Ishikawa (cell line): ENCODE measurements at regions not wholly inside any gene's neighbourhood (a gene's known extent, or its start where the extent isn't known, plus 50 kb on each side); places are given as distances from the start of the nearest gene placed in this dataset.

Source experiments
- CEBPB ChIP-seq: IDR thresholded peaks from 2 replicates; pipeline ENCODE4 v1.6.1; 2012
- CREB1 ChIP-seq: IDR thresholded peaks from 2 replicates; pipeline ENCODE4 v1.6.1; 2012; ENCODE audit warnings: low read depth
- EGR1 ChIP-seq: IDR thresholded peaks from 2 replicates; pipeline ENCODE4 v1.6.1; 2012
- EP300 ChIP-seq: IDR thresholded peaks from 2 replicates; pipeline ENCODE4 v1.6.1; 2012; ENCODE audit warnings: borderline replicate concordance
- FOXM1 ChIP-seq: IDR thresholded peaks from 2 replicates; pipeline ENCODE4 v1.6.1; 2012; ENCODE audit warnings: low read depth, borderline replicate concordance
- MAX ChIP-seq: IDR thresholded peaks from 2 replicates; pipeline ENCODE4 v1.6.1; 2012
- NFIC ChIP-seq: IDR thresholded peaks from 2 replicates; pipeline ENCODE4 v1.6.1; 2012
- RAD21 ChIP-seq: IDR thresholded peaks from 2 replicates; pipeline ENCODE4 v1.6.1; 2012; ENCODE audit warnings: low read depth
- REST ChIP-seq: IDR thresholded peaks from 2 replicates; pipeline ENCODE4 v1.6.1; 2012; ENCODE audit warnings: low read depth, mild to moderate bottlenecking
- TAF1 ChIP-seq: IDR thresholded peaks from 2 replicates; pipeline ENCODE4 v1.6.1; 2012; ENCODE audit warnings: low read depth, mild to moderate bottlenecking
- TCF12 ChIP-seq: IDR thresholded peaks from 2 replicates; pipeline ENCODE4 v1.6.1; 2012; ENCODE audit warnings: low read depth
- TEAD4 ChIP-seq: IDR thresholded peaks from 2 replicates; pipeline ENCODE4 v1.6.1; 2012
- USF1 ChIP-seq: IDR thresholded peaks from 2 replicates; pipeline ENCODE4 v1.6.1; 2012
- YY1 ChIP-seq: IDR thresholded peaks from 2 replicates; pipeline ENCODE4 v1.6.1; 2012; ENCODE audit warnings: low read depth
- ZBTB7A ChIP-seq: IDR thresholded peaks from 2 replicates; pipeline ENCODE4 v1.6.1; 2012; ENCODE audit warnings: low read depth

GRCh38 chr2:52000151-52000855 lies 968.4 kb upstream of the NRXN1 start:
- TF ChIP-seq YY1: no peak
- TF ChIP-seq FOXM1: no peak
- TF ChIP-seq CEBPB: no peak
- no peak for TF ChIP-seq MAX
- no peak for TF ChIP-seq USF1
- TF ChIP-seq REST: no peak
- TF ChIP-seq NFIC: no peak
- no peak for TF ChIP-seq EGR1
- TF ChIP-seq EP300: no peak

- TF ChIP-seq TAF1 (no peak), TEAD4 (no peak), REST (no peak), CREB1 (no peak), USF1 (no peak), NFIC (no peak), EGR1 (no peak), FOXM1 (no peak), EP300 (no peak), MAX (no peak)
Measured at GRCh38 chr2:51998890-51999289, 967.0 kb upstream of the NRXN1 start.

GRCh38 chr2:51997571-51997970 lies 965.6 kb upstream of the NRXN1 start:
- peak; percentile 46 for TF ChIP-seq RAD21
- TF ChIP-seq CEBPB: no peak

- TF ChIP-seq TEAD4: no peak
- no peak for TF ChIP-seq USF1
- no peak for TF ChIP-seq TCF12
- no peak for TF ChIP-seq MAX
- no peak for TF ChIP-seq CREB1
- no peak for TF ChIP-seq RAD21
- TF ChIP-seq ZBTB7A: no peak
- TF ChIP-seq REST: no peak
- TF ChIP-seq YY1: no peak
- TF ChIP-seq EGR1: no peak
- no peak for TF ChIP-seq CEBPB
Measured at GRCh38 chr2:51995293-51995692, 963.4 kb upstream of the NRXN1 start.
